GM12874 (cell line): ENCODE measurements at regions not wholly inside any gene's neighbourhood (a gene's known extent, or its start where the extent isn't known, plus 50 kb on each side); places are given as distances from the start of the nearest gene placed in this dataset.

Source experiments
- TF ChIP-seq, protein P1 (sequence below): IDR thresholded peaks from 2 replicates; pipeline ENCODE4 v1.5.1; 2011; ENCODE audit warnings: low read depth, mild to moderate bottlenecking, control low read depth, low read length, moderate library complexity; ENCODE audit not compliant: insufficient read depth

DNA sequence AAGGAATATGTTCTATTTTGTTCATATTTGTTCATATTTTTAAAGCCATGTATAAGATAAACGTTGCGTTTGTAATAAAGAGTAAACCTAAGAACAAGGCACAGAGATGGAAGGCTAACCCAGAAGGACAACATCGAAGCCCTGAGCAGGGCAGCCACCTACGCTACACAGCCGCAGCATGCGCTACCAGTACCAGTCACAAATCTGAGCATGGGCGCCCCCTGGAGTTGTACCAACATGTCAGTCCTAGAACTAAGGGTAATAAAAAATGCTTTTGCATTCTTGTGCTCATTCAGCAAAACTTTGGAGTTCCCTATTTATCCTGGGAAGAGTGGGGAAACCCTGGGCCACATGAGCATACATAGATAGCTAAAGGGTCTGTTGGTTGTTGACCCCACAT lies 70.6 kb downstream of the PLEKHG1 start:
- TF ChIP-seq, protein P1, sequence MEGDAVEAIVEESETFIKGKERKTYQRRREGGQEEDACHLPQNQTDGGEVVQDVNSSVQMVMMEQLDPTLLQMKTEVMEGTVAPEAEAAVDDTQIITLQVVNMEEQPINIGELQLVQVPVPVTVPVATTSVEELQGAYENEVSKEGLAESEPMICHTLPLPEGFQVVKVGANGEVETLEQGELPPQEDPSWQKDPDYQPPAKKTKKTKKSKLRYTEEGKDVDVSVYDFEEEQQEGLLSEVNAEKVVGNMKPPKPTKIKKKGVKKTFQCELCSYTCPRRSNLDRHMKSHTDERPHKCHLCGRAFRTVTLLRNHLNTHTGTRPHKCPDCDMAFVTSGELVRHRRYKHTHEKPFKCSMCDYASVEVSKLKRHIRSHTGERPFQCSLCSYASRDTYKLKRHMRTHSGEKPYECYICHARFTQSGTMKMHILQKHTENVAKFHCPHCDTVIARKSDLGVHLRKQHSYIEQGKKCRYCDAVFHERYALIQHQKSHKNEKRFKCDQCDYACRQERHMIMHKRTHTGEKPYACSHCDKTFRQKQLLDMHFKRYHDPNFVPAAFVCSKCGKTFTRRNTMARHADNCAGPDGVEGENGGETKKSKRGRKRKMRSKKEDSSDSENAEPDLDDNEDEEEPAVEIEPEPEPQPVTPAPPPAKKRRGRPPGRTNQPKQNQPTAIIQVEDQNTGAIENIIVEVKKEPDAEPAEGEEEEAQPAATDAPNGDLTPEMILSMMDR, result 0 out of 2 replicates have a peak, but pooled peaks have one; percentile 14

- TF ChIP-seq, protein P1, result no peak
Observed at GRCh38 chr6:150672800-150673199, 73.1 kb downstream of the PLEKHG1 start.

- TF ChIP-seq, protein P1, result no peak
Observed at GRCh38 chr6:150673720-150674346, 74.1 kb downstream of the PLEKHG1 start.

DNA sequence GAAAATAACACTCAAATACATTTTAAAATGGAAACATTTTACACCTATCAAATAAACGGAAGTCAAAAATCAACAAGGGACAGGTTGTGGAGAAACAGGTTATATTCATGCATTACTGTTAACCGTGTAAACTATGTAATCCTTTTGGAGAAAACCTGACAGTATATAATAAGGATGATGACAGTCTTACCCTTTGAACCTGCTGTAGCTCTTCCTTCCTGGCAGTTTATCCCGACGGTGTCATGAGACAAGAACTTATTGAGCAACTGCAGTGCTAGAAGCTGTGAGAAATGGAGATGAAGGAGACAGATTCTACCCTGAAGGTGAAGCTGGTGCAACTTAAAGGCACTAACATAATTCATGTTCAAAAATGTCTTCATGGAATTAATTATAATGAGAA lies 76.7 kb downstream of the PLEKHG1 start:
- TF ChIP-seq, protein P1, result no peak

- TF ChIP-seq, protein P1, result no peak
Observed at GRCh38 chr6:150676772-150677171, 77.1 kb downstream of the PLEKHG1 start.

DNA sequence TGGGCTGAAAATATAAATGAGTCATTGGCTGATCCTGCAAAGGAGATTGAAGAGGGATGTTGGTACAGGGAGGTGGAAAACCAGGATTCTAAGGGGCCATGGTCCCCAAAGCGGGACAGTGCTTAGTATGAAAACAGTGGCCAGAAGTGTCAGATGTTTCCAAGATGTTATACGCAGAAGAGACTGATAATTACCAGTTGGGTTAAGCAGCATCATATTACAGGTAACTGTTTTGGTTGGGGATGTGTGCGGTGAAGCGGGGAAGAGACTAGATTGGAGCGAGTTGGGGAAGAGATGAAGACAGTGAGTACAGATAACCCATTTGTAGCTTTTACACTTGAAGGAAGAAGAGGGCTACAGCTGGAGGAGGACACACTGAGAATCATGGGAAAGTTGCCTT lies 80.8 kb downstream of the PLEKHG1 start:
- TF ChIP-seq, protein P1, result no peak

DNA sequence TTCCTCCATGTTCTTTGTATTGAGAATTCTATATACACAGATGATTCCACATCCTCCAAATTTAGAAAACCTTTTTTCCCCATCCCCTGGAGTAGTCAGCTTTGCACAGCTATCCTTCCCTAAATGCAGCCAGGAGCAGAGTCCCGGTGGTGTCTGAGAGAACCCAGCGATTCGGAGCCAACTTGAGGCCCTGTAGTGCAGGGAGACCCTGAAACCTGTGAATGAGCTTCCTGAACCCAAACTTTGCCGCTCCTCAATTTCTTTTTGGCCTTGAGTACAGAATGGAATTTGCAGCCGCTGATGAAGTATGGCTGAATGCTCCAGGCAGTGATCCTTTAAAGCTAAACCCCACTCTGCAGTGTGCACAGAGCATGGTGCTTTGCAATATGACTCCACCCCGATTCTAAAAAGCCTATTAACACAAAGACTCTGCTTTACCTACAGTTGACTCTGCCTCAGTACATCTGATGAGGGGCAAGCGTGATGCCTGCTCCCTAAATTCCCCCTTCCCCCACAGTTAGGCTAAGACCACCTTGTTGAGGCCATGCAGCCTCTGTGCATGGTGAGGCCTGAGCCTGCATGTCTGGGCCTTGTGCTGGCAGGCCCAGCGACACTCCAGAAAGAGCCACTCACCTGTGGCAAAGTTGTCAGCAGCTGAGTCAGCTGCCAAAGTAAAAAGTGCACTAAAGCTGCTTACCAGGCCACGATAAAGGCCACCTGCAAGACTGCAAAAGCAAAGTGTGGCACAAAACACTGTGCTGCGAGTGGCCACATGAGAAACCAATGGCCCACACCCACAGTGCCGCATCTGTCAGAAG lies 82.1 kb downstream of the PLEKHG1 start:
- TF ChIP-seq, protein P1, result no peak
